Lower lobe of right lung (tissue), 2 donors: ENCODE measurements at regions not wholly inside any gene's neighbourhood (a gene's known extent, or its start where the extent isn't known, plus 50 kb on each side); places are given as distances from the start of the nearest gene placed in this dataset.

ENCODE experiments used
- ATAC-seq, 2 donors: fragments of 200-7000 bp; cut with Tn5 transposase; one replicate each; pipeline ENCODE4 v1.9.1; 2020 to 2022; ENCODE audit warnings: mild to moderate bottlenecking in 2 of 2, moderate library complexity in 2 of 2
- DNase-seq: peaks from one replicate; pipeline ENCODE4 v3.0.0-alpha.2; 2020
- H3K27ac ChIP-seq: fragments of 200-600 bp; one replicate; pipeline ENCODE4 v1.8.0; 2022
- H3K27me3 ChIP-seq: fragments of 200-600 bp; one replicate; pipeline ENCODE4 v1.8.0; 2022; ENCODE audit warnings: low read depth
- H3K36me3 ChIP-seq: fragments of 200-600 bp; one replicate; pipeline ENCODE4 v1.8.0; 2022; ENCODE audit warnings: mild to moderate bottlenecking
- H3K4me1 ChIP-seq: fragments of 200-600 bp; one replicate; pipeline ENCODE4 v1.8.0; 2022
- H3K4me3 ChIP-seq: fragments of 200-600 bp; one replicate; pipeline ENCODE4 v1.8.0; 2022; ENCODE audit warnings: mild to moderate bottlenecking
- H3K9me3 ChIP-seq: fragments of 200-600 bp; one replicate; pipeline ENCODE4 v1.8.0; 2022
- intact Hi-C: fragments of 100-400 bp; cut with DNase I; formaldehyde crosslinking; loops from one replicate; pipeline ENCODE4 v1.11.0; 2022
- TF ChIP-seq, protein P1 (sequence below): fragments of 200-600 bp; IDR thresholded peaks from one replicate; pipeline ENCODE4 v1.8.0; 2022; ENCODE audit warnings: antibody characterized with exemption, mild to moderate bottlenecking
- donor health status: DM: no; HTN: yes; CAD: no; lungs with severe emphysema.

DNA sequence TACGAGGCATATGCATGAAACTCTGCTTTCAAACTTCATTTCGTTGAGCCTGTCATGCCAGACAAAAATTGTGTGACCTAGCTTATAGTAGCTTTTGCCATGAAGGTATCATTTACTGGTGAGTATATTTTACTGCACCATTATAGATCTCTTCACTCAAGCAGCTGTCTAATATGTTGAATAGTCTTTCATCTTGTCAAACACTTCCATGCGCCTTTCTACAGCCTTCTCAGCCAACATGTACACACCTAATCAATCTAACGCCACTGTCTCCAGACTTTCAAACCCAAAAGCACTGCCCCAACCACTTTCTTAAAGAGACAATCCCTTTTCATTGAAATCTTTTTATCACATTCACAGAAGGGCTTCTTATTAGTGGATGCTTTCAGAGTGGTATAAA is 757.4 kb downstream of the VRK1 start:
- no peak for ATAC-seq
- TF ChIP-seq, protein P1, sequence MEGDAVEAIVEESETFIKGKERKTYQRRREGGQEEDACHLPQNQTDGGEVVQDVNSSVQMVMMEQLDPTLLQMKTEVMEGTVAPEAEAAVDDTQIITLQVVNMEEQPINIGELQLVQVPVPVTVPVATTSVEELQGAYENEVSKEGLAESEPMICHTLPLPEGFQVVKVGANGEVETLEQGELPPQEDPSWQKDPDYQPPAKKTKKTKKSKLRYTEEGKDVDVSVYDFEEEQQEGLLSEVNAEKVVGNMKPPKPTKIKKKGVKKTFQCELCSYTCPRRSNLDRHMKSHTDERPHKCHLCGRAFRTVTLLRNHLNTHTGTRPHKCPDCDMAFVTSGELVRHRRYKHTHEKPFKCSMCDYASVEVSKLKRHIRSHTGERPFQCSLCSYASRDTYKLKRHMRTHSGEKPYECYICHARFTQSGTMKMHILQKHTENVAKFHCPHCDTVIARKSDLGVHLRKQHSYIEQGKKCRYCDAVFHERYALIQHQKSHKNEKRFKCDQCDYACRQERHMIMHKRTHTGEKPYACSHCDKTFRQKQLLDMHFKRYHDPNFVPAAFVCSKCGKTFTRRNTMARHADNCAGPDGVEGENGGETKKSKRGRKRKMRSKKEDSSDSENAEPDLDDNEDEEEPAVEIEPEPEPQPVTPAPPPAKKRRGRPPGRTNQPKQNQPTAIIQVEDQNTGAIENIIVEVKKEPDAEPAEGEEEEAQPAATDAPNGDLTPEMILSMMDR, result no peak
- no peak overlapping the region for H3K4me3 ChIP-seq

DNA sequence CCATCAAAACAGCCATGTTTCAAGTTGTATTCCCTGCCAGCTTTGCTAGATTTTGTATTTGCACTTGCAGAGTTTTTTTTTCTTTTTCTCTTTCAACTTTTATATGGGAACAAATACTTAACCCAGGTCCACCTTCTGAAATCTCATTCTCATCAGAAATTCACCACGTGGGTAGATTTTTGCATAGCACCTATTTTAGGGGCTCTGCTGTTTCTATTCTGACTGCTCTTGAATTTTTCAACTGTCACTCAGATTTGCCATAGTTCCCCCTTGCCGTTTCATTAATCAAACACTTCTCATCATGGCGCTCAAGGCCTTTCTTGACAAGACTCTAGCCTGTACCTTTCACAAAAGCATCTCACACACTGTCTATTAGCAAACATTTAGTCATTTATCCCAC is 767.2 kb downstream of the VRK1 start:
- ATAC-seq (no peak), DNase-seq (no peak)
- no peak overlapping the region for H3K4me3 ChIP-seq
- H3K27me3 ChIP-seq, result no peaks in the 10 kb centered on the region
- H3K27ac ChIP-seq, result no peak overlapping the region
- TF ChIP-seq, protein P1, result no peak
- no peaks in the 10 kb centered on the region for H3K9me3 ChIP-seq
- intact Hi-C loops, result no loop called here
- no peaks in the 10 kb centered on the region for H3K36me3 ChIP-seq
- no peaks in the 10 kb centered on the region for H3K4me1 ChIP-seq

More for the DNA sequence above, 757.4 kb downstream of the VRK1 start:
- no peak overlapping the region for H3K27ac ChIP-seq
- no peaks in the 10 kb centered on the region for H3K36me3 ChIP-seq
- intact Hi-C loops, result no loop called here
- no peak for DNase-seq
- no peaks in the 10 kb centered on the region for H3K4me1 ChIP-seq
- no peaks in the 10 kb centered on the region for H3K9me3 ChIP-seq
- no peaks in the 10 kb centered on the region for H3K27me3 ChIP-seq

DNA sequence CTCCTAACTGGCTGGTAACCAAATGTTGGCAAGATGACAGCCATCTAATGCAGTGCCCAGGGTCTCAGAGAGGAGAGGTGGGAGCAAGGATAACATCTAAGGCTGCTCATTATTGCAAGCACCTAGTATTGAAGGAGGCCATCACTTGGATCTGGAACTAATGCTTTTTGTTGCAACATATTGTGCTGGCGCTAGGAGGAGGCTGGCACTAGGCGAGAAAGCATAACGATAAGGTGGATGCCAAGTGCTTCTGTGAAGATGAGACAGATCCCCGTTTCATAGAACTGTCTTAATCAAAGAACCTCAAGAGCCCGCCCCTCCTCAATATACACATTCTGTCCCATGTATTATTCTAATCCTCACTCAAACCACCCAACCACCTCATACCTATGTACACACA is 774.0 kb downstream of the VRK1 start:
- no peak overlapping the region for H3K4me3 ChIP-seq
- DNase-seq, result no peak
- TF ChIP-seq, protein P1, result no peak
- H3K27ac ChIP-seq, result no peak overlapping the region
- no peaks in the 10 kb centered on the region for H3K9me3 ChIP-seq
- no peaks in the 10 kb centered on the region for H3K27me3 ChIP-seq
- intact Hi-C loops, result no loop called here
- H3K36me3 ChIP-seq, result no peaks in the 10 kb centered on the region
- ATAC-seq, result no peak
- no peaks in the 10 kb centered on the region for H3K4me1 ChIP-seq

DNA sequence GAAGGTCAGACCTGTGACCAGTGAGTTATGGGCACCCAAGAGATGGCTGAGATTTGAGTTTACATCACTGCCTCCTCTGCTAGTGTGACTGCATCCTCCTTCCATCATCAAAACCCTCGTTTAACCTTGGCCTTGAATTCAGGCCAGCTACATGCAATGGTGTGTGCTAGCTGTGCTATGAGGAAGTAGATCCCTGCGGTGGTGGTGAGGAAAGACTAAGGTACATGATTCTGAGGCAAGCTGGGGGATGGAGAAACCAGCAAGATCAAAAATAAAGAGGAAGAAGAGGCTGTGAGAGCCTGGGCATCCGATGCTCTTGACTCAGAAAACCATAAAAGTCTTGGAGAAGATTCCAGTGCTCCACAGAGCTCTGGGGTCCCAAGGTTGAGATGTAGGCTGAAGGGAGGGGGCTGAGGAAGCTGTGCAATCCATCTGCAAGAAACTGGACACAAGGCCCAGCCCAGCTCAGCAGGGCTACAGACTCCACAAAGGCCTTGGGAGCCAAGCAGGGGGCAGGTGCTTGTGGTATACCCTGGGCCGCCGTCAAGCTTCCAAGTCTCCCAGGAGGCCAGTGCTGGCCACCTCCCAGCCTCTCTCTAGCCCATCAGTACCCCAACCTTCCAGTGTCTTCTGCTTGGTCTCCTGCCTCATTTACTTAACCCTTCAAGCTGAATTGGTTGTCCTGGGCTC is 774.8 kb downstream of the VRK1 start:
- ATAC-seq, result peak in 1 of 2 donors; percentile 38
- no peak for DNase-seq
- Histone ChIP-seq H3K4me1 (no peaks in the 10 kb centered on the region), H3K36me3 (no peaks in the 10 kb centered on the region), H3K27ac (no peak overlapping the region), H3K27me3 (no peaks in the 10 kb centered on the region), H3K9me3 (no peaks in the 10 kb centered on the region), H3K4me3 (no peak overlapping the region)
- TF ChIP-seq, protein P1, result no peak
- intact Hi-C loops, result no loop called here

DNA sequence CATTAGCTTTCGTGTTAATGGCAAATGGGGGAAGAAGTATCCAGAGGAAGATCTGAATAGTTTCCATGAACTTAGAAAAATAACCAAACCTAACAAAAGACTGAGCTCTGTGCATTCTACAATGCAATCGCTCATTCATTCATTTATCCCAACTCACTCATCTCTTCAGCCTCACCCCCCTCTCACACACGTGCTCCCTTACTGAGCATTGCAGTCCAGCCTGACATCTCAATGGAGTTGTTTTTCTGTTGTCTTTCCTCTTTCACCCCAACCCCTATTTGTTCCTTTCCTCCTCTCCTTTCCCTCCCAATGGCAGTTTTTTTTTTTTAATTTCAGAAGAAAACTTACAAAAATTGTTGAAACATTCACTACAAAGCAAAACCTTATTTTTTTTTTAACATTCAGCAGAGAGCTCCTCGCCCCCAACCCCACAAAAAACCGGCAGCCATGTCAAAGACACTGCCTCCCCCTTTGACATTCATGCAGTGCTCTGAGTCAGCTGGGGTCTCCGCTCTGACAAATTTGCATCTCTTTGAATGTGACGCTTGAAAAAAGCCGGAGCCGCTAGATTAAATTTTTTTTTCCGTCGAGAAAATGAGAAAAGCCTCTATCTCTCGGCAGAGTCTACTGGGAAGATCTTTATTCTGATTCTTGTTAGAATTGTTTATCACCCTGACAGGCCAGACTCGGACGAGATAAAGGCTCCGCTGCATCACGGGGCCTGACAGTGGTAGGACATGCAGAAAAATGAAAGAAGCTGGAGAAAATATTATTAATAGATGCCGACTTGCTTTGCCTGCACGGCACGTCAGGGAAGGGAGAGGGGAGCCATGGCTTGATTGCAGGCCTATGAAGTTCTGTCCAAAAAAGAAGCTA is 775.6 kb downstream of the VRK1 start:
- Histone ChIP-seq H3K4me3 (no peak overlapping the region), H3K4me1 (no peaks in the 10 kb centered on the region), H3K36me3 (no peaks in the 10 kb centered on the region), H3K27ac (no peak overlapping the region), H3K9me3 (no peaks in the 10 kb centered on the region), H3K27me3 (no peaks in the 10 kb centered on the region)
- DNase-seq (no peak), ATAC-seq (no peak)
- intact Hi-C loops, result no loop called here
- TF ChIP-seq, protein P1, result no peak
